NOMO-1 treated with dmso at 0.1 percent for 144 hours (cell line): ENCODE measurements at regions not wholly inside any gene's neighbourhood (a gene's known extent, or its start where the extent isn't known, plus 50 kb on each side); places are given as distances from the start of the nearest gene placed in this dataset.

Experiments
- DNase-seq: peaks from one replicate; lab custom pipeline; 2025; ENCODE audit not compliant: unreplicated experiment; lab: John Stamatoyannopoulos, UW

DNA sequence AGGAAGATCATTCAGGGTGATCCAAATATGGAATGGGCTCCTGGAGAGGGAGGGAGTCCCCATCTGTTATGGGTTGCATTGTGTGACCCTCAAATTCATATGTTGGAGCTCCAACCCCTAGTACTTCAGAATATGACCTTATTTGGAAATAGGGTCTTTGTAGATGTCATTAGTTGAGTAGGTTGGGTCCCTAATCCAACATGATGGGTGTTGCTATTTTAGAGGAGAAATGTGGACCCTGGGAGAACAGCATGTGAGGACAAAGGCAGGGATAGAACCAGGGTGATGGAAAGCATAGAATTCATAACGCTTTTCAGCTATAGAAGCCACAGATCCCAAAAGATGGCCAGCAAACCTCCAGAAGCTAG lies 91.5 kb upstream of the SMNDC1 start:
- no peak for DNase-seq

DNA sequence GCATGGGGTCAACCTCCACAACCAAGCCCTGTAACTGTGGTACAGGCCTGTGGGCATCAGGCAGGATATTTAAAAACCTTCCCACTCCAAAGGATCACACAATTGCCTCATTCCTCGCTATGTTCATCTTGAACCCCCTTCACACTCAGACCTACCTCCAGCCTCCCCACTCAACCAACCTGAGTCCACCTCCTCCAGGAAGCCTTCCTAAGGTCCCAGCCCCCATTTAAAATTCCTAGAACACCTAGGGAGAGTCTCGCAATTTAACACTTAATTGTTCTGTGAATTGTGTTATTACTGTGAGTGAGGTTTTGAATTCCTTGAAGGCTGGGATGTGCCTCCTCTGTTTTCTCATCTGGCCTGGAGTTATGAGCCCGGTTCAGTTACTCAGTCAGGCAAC lies 93.1 kb upstream of the SMNDC1 start:
- DNase-seq = no peak

DNA sequence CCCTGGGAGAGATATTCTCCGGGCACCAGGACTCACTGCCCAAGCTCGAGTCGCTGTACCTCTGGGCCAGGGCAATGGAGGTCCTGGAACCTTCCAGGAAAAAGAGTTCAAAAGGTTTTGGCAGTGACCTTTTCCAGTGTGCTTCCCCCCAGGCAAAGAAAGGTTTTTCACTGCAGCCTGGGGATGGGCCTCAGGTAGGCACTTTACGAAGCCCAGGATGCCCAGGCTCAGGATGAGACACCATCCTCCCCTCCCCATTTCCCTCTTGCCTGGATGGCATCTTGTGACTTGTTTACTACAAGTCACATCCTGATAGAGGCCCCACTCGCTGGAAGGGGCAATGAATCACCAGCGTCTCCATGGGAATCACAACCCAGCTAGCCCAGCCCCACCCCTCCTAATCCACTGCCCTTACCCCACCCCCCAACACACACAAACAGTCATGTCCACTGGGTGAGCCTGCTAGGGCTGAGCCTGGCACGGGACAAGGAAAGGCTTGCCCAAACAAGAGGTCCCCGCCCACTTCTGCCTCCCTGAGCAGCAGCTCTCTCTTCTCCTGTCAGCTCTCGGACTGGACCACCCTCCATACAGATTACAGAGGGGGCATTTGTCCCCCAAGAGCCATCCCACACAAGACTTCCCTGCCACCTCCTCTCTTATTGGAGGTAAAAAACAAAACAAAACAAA lies 93.8 kb upstream of the SMNDC1 start:
- no peak for DNase-seq

DNA sequence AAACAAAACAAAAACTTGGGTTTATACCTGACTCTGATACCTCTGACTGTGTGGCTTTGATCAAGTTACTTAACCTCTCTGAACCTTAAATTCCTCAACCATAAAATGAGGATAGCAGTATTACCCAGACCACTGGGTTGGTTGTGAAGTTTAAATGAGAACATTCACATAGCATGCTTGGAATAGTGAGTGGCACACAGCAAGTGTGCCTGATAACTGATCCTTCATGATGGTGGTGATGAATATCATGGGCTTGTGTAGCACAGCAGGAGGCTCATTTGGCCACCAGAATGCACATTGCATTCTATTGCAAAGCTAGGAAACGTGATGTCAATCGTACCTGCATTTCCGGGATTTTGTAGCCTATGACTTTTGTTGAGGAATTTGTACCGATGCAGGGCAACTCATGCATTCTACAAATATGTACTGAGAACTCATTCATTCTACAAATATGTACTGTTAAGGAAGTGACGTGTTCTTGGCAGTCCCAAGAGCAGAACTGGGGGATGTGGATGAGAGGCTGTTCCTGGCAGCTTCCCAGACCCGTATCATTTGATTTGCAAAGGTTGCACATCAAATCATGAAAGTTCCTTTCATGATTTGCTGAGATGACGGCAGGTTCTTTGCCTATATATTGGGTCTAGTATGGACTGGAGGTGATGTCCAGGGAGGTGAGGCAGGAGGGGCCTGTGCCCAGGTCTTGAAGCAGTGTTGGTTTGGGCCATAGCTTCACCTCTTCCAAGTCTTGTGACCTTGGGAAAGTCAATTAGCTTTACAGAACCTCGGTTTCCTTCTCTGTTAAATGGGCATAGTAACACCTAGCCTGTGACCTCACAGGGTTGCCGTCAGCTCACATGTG lies 94.6 kb upstream of the SMNDC1 start:
- DNase-seq = no peak

DNA sequence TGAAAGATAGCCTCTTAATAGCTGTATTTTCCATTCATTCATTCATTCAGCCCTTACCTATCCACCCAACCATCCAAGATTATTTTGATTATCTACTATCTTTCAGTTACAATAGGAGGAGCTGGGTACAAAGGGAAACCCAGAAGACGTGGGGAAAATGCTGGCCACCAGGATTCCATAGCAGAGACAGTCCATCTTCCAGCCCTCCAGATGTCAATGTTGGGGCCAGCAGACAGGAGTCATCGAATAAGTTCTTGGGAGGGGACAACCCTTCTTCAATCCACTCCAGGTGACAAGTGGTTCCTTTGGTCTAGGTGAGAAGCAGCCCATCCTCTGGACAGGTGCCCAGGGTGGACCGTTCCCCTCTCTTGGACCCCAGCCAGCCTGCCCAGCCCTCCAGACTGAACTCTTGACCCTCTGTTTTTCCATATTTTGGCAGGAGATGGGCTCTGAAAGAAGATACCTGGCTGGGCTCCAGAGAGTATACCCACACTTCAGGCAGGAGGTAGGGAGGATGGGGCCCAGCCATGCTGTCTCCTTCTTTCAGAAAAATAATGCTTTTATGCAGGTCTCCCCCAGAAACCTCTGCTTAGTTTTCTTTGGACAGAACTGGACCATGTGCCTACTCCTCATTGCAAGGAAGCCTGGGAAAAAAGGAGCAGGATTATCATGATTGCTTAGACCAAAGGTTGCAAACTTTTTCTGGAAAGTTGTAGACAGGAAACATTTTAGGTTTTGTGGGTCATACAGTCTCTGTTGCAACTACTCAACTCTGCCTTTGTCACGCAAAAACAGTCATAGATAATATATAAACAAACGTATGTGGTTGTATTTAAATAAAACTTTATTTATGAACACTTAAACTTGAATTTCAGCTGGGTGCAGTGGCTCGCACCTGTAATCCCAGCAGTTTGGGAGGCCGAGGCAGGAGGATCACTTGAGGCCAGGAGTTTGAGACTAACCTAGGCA lies 95.5 kb upstream of the SMNDC1 start:
- no peak for DNase-seq

DNA sequence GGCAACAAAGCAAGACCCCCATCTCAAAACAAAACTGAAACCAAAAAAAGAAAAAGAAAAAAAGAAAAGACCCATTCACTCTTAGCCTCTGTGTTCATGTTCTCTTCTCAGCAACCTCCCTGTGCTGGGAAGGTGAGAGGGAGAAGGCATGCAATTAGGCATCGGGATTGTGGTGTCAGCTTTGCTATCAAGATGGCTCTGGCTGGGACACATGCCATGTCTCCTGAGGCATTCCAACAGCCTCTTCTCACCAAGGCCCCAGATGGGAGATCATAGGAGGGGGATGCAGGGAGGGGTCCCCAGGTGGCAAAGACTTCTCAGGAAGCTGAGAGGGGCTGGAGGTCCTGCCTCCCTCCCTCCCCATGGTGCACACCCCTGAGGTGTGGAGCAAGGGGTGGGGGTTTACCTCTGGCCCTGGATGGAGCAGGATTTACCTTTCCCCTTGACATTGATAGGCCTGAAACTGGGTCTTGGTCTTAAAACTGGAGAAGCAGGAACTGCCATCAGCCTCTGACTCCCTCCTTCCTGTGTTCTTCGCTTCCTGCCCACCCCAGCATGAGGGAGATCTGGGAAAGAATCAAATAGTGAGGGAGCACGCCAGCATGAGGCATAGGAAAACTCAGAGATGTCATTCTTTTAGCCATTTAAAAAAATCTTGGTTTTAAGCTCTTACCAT lies 96.2 kb upstream of the DUSP5 start:
- DNase-seq = no peak

DNA sequence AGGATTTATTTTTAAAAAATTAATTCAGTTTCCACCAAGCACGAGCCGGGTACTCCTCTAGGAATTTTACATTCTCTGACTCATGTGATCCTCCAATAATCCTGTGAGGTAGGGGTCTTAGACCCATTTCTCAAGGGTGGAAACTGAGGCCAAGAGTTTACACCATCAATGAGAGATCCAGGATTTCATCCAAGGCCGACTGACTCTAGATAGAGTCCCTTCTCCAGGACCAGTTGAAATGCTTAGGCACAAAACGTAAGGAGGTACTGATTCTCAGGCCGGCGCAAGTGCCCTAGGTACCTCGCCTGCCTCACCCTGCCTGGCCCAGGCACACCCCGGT lies 95.7 kb upstream of the DUSP5 start:
- no peak for DNase-seq

DNA sequence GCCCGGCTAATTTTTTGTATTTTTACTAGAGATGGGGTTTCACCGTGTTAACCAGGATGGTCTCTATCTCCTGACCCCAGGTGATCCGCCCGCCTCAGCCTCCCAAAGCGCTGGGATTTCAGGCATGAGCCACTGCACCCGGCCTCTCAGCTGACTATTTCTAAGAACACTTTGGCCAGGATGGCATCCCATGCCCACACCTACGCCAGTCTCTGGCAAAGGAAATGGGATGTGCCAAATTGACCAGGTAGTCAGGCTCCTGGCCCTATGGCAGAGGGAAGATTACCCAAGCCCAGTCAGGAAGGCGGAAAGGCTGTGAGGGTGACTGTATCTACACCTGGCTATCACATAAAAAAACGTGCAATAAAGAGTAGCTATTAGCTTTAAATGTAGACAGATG lies 94.1 kb upstream of the DUSP5 start:
- DNase-seq = no peak

DNA sequence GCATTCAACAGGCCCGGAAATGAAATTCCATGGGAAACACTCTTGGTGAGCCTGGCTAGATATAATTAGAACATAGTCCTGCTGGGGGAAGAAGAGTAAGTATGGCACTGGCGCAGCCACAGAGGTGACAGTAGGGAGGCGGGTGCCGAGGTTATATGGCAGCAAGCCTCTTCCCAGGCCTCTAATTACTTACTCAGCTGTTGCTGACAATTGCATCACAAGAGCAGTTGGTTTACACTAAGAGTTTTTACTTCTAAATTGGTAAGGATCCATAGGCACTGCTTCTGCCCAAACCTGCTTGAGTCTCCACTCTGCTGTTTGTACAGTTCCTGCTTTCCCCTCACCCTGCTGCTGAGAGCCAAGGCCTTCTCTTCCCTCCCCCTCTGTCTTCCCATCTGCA lies 93.3 kb upstream of the DUSP5 start:
- DNase-seq = no peak

DNA sequence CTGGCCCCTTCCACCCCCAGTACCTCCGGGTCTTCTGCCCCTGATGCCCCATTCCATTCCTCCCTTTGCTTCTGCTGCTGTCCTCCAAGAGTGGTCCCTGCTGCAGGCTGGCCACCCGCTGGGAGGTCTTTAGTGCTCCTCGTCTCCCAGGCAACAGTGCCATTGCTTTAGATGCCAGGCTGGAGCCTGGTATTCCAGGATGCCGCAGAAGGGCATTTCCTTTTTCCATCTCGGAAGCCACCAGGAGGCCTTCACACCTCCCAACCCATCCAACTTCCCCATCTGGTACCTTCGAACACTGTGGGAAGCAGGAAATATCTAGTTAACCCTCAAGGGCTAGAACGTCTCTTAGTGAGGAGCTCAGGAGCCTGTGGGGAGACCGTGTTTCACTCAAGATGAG lies 92.9 kb upstream of the DUSP5 start:
- no peak for DNase-seq

DNA sequence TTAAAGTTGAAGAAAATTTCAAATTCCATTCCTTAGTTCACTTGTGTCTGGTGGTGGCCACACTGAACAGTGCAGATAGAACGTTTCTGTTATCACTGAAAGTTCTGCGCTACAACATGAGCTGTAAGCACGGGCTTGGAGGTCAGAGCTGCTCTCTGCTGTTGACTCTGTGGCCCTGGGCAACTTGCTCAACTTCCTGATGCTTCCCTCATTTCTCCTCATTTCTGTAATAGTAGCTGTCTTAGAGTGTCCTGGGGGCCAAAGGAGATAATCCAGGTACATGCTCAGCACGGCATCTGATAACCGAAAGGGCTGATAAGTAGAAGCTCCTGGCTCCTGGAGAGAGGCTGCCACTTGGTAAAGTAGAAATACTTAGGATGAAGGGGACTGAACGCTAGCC lies 92.3 kb upstream of the DUSP5 start:
- DNase-seq = no peak

DNA sequence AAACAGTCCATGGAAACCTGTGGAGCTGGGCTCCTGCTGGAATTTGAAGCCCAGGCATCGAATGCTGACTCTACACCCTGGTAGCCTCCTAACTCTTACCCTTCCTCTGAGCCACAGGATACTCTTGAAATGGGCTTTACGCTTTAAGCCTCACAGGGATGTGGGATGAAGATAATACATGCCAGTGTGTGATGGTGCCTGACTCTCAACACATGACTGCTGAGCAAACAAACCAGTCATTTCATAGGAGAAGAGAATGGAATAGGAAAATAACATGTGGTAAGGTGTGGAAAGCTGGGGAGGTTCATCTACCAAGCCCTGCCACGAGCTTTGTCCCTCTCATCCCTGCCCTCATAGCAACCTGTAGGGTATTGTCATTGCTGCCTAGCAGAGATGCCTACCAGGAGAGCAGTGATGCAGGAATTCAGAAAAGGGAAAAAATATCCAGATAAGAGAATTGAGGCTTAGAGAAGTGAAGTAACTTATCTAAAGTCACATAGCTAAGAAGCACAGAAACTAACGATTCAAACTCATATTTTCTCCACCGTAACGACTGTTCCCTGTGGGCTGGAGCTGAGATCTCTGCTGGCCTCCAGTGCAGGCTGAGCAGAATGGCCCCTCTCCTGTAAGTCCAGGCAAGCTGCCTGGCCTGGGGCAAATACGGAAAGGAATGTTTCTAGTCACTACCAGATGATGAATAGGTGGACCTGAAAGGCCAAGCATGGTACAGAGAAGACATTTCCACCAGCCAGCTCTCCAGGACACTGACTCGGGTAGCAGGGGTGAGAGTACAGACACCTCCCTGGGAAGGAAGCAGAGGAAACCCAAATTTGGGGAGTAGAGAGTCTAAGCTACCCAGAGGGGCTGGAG lies 90.2 kb upstream of the DUSP5 start:
- DNase-seq = no peak

DNA sequence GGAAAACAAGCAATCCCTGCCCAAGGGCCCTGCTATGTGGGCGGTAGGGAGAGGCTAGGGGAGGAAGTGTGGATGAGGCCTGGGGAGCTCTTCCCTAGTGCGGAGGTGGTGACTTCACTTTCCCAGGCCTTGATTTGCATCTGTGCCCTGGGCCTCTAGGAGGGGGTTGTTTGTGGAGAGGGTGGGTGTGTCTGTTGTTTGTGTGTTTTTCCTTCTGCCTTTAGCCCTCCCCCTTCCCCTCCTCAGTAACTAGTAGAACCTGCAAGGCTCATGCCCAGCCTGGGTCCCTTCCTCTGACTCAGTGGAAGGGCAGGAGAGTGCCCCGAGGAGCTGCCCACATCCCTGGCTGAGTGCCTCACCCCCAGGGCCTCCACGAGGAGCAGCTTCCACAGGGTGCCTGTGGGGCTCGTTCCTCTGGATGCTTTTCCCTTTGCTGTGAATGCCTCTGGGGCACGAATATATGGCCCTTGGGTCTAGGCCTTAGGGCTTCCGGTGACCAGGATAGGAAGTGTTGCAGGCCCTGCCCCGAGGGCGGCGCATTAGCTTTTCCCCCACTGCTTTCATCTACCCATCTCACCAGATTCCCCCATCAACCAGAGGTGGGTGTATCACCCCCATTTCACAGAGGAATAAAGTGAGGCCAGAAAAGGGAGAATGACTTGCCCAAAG lies 89.4 kb upstream of the DUSP5 start:
- no peak for DNase-seq

DNA sequence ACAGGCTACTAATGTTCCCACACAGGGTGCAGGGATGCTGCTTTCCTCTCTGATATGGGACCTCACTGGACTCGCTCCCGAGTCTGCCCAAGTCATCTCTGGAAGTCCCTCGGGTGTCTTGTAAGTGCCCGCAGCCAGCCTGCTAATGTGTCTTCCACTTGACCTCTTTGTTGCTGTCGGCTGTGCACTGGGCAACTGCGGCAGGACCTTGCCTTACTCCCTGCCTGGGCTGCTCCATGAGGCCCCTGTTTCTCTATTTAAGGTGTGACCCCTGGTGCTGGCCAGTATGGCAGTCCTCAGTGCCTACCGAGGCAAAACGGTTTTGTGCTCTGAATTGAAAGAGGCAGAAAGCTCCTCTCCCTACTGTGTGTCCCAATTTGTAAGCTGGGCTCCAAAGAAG lies 88.8 kb upstream of the DUSP5 start:
- DNase-seq = no peak

DNA sequence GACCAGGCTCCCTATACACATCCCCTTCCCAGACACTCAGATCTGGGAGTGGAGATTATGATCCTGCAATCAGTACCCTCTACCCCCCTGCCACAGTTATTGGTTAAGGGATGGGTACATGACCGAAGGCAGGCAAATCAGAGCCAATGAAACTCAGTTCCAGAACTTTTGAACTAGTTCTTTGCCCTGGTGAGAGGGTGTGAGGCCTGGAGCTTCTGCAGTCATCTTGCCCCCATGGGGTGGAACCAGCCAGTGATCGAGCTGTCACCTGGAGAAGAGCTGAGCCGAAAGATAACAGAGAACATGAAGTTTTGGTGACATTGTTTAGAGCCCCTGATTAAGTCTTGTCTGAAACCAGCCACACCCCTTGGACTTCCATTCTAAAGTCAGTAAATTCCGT lies 88.2 kb upstream of the DUSP5 start:
- no peak for DNase-seq

DNA sequence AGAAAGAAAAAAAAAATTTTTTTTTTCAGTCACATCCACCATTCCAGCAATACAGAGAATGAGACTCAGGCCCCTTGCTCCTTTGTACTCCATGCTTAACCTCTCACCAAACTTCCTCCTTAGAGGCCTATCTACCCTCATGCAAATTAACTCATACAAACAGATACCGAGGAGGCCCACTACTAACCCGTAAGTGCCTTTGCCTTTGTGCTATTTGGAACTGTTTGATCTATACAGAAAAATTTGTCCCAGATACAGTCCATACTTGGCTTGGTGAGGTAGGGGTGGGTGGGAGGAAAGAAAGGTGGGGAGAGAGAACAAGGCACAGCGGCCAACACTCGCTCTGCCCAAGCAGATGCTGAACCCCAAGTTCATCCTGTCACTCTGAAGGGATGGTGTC lies 87.8 kb upstream of the DUSP5 start:
- DNase-seq = peak; percentile 19

DNA sequence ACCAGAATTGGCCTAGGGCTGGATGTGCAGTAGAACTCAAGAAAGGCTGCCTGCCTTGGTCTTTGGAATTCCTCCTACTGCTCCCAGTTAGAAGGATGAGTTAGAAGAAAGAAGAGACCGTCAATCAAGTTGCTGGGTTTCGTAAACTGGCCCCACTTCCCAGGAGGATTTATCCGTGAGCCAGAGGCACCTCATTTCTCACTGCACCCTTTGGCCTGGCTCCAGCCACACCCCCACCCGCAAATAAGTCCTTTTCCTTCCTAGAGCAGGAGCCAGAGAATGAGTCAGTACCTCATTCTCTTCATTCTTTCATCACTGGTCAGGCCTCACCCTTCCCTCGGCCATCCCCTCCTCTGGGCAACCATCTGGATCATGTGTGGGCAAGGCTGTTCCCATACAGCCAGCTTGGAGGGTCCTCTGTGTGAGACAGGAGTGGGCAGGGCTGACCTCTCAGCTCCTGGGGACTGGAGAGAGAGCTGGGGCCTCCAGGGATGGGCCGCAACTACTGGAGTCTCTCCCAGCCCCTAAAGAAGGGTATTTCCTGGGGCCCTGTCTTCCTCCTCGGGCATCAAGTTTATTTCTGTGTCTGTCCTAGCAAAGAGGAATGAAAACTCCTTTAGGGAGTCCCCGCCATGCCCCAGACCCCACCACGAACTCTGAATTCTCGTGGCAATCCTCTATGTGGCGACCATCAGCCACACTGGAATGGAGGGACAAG lies 87.2 kb upstream of the DUSP5 start:
- no peak for DNase-seq

DNA sequence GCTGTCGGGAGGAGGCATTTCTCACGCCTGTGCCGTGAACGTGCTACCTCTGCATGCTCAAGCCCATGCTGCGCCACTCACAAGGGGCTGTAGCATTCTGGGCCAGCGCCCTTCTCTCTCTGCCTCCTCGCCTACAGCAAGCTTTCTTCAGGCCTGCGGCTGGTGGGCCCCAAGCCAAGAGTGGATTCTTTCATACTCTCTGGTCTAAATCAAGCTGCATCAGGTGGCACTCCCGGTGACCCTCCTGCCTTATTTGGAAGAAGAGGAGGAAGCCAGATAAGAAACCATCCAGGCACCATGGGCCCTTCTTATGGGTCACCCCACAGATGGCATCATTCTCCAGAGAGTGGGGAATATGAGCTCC lies 86.7 kb upstream of the DUSP5 start:
- no peak for DNase-seq
